ENCODE measurements at regions not wholly inside any gene's neighbourhood (a gene's known extent, or its start where the extent isn't known, plus 50 kb on each side); places are given as distances from the start of the nearest gene placed in this dataset.

- TF ChIP-seq, protein P1, sequence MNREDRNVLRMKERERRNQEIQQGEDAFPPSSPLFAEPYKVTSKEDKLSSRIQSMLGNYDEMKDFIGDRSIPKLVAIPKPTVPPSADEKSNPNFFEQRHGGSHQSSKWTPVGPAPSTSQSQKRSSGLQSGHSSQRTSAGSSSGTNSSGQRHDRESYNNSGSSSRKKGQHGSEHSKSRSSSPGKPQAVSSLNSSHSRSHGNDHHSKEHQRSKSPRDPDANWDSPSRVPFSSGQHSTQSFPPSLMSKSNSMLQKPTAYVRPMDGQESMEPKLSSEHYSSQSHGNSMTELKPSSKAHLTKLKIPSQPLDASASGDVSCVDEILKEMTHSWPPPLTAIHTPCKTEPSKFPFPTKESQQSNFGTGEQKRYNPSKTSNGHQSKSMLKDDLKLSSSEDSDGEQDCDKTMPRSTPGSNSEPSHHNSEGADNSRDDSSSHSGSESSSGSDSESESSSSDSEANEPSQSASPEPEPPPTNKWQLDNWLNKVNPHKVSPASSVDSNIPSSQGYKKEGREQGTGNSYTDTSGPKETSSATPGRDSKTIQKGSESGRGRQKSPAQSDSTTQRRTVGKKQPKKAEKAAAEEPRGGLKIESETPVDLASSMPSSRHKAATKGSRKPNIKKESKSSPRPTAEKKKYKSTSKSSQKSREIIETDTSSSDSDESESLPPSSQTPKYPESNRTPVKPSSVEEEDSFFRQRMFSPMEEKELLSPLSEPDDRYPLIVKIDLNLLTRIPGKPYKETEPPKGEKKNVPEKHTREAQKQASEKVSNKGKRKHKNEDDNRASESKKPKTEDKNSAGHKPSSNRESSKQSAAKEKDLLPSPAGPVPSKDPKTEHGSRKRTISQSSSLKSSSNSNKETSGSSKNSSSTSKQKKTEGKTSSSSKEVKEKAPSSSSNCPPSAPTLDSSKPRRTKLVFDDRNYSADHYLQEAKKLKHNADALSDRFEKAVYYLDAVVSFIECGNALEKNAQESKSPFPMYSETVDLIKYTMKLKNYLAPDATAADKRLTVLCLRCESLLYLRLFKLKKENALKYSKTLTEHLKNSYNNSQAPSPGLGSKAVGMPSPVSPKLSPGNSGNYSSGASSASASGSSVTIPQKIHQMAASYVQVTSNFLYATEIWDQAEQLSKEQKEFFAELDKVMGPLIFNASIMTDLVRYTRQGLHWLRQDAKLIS (CRISPR knock-in tag; IDR thresholded peaks at IDR 0.05; ENCODE audit: borderline replicate concordance), result no peak
- TF ChIP-seq, protein P2, sequence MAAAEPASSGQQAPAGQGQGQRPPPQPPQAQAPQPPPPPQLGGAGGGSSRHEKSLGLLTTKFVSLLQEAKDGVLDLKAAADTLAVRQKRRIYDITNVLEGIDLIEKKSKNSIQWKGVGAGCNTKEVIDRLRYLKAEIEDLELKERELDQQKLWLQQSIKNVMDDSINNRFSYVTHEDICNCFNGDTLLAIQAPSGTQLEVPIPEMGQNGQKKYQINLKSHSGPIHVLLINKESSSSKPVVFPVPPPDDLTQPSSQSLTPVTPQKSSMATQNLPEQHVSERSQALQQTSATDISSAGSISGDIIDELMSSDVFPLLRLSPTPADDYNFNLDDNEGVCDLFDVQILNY (CRISPR knock-in tag; IDR thresholded peaks at IDR 0.05), result no peak
- TF ChIP-seq, protein P3, sequence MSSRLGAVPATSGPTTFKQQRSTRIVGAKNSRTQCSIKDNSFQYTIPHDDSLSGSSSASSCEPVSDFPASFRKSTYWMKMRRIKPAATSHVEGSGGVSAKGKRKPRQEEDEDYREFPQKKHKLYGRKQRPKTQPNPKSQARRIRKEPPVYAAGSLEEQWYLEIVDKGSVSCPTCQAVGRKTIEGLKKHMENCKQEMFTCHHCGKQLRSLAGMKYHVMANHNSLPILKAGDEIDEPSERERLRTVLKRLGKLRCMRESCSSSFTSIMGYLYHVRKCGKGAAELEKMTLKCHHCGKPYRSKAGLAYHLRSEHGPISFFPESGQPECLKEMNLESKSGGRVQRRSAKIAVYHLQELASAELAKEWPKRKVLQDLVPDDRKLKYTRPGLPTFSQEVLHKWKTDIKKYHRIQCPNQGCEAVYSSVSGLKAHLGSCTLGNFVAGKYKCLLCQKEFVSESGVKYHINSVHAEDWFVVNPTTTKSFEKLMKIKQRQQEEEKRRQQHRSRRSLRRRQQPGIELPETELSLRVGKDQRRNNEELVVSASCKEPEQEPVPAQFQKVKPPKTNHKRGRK (CRISPR knock-in tag; IDR thresholded peaks at IDR 0.05; ENCODE audit: borderline replicate concordance), result no peak
- TF ChIP-seq TEAD1 (CRISPR knock-in tag; IDR thresholded peaks at IDR 0.05) (no peak), HMGXB4 (CRISPR knock-in tag; IDR thresholded peaks at IDR 0.05) (no peak), ZNF121 (CRISPR knock-in tag; IDR thresholded peaks at IDR 0.05) (no peak), ETV6 (CRISPR knock-in tag; IDR thresholded peaks at IDR 0.05) (no peak), TP53 (CRISPR knock-in tag; IDR thresholded peaks at IDR 0.05) (no peak), KAT7 (CRISPR knock-in tag; IDR thresholded peaks at IDR 0.05; ENCODE audit: borderline replicate concordance) (no peak), NFYB (CRISPR knock-in tag; conservative IDR thresholded peaks at IDR 0.05; ENCODE audit: low read depth) (no peak)
- TF ChIP-seq, protein P4, sequence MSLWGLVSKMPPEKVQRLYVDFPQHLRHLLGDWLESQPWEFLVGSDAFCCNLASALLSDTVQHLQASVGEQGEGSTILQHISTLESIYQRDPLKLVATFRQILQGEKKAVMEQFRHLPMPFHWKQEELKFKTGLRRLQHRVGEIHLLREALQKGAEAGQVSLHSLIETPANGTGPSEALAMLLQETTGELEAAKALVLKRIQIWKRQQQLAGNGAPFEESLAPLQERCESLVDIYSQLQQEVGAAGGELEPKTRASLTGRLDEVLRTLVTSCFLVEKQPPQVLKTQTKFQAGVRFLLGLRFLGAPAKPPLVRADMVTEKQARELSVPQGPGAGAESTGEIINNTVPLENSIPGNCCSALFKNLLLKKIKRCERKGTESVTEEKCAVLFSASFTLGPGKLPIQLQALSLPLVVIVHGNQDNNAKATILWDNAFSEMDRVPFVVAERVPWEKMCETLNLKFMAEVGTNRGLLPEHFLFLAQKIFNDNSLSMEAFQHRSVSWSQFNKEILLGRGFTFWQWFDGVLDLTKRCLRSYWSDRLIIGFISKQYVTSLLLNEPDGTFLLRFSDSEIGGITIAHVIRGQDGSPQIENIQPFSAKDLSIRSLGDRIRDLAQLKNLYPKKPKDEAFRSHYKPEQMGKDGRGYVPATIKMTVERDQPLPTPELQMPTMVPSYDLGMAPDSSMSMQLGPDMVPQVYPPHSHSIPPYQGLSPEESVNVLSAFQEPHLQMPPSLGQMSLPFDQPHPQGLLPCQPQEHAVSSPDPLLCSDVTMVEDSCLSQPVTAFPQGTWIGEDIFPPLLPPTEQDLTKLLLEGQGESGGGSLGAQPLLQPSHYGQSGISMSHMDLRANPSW (CRISPR knock-in tag; conservative IDR thresholded peaks at IDR 0.05; ENCODE audit: low read depth), result no peak
Observed at GRCh38 chr2:198376677-198377076, 572.3 kb downstream of the PLCL1 start (continued).

DNA sequence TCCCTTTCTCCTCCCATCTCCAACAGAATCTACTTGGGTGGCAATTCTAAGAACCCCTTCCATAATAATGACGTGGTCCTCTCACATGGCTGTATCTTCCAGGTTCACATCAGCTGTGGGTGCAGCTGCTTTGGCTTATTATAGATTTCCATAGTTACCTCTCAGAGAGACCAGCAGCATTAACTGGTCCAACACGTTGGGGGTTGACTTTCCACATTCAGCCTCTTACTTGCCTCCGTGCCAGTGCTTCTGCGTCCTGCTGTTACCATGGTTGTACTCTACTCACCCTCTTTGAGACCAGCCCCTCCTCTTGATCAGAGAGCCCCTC is 570.7 kb downstream of the PLCL1 start:
- TF ChIP-seq FOXJ3 (CRISPR knock-in tag; IDR thresholded peaks at IDR 0.05; ENCODE audit: borderline replicate concordance) (no peak), NFYB (CRISPR knock-in tag; conservative IDR thresholded peaks at IDR 0.05; ENCODE audit: low read depth) (no peak), MAX (CRISPR knock-in tag; IDR thresholded peaks at IDR 0.05) (no peak)
- 0 out of 2 replicates have a peak, but pooled peaks cover 3% of the 10 kb centered on the region for H3K4me1 Mint-ChIP-seq
- ChIA-PET CTCF (interaction anchor here (0.6 to 1.5 kb wide), 18 partner anchors 9 to 1114 kb away, joined by 3 to 9 read pairs (median 3); no protein-coding TSS in a partner anchor), POLR2A (no interaction called here)
- no peaks in the 10 kb centered on the region for H3K36me3 Mint-ChIP-seq
- DNase-seq (ENCODE audit: low spot score), result no peak
- H3K27ac Mint-ChIP-seq, result no peak overlapping the region
- H3K4me3 Mint-ChIP-seq, result no peak overlapping the region
- no peak for ATAC-seq
- H3K9me3 Mint-ChIP-seq, result no peaks in the 10 kb centered on the region
- no peaks in the 10 kb centered on the region for H3K27me3 Mint-ChIP-seq (ENCODE audit: low read depth)

All from WTC11 (cell line).